H9 (cell line): ENCODE measurements at regions not wholly inside any gene's neighbourhood (a gene's known extent, or its start where the extent isn't known, plus 50 kb on each side); places are given as distances from the start of the nearest gene placed in this dataset.

Experiments used
- DNase-seq: peaks from one replicate; pipeline ENCODE4 v3.0.0-alpha.2; 2017
- H2AFZ ChIP-seq: one replicate; pipeline ENCODE4 v1.6.1; 2013; ENCODE audit warnings: mild to moderate bottlenecking, low read length, control low read depth, moderate library complexity
- H2AK5ac ChIP-seq: 2 replicates; pipeline ENCODE4 v1.6.1; 2013; ENCODE audit warnings: low read length, control low read depth, mixed read lengths; ENCODE audit not compliant: insufficient read length
- H2BK120ac ChIP-seq: one replicate; pipeline ENCODE4 v1.6.1; 2013; ENCODE audit warnings: low read depth, mild to moderate bottlenecking, low read length, control low read depth, inconsistent platforms; ENCODE audit not compliant: poor library complexity, severe bottlenecking
- H2BK12ac ChIP-seq: 2 replicates; pipeline ENCODE4 v1.6.1; 2013; ENCODE audit warnings: low read length, control low read depth, mixed read lengths, low read depth; ENCODE audit not compliant: insufficient read length
- H2BK15ac ChIP-seq: 2 replicates; pipeline ENCODE4 v1.6.1; 2013; ENCODE audit warnings: low read depth, low read length, control low read depth
- H2BK20ac ChIP-seq: one replicate; pipeline ENCODE4 v1.6.1; 2013; ENCODE audit warnings: low read depth, mild to moderate bottlenecking, low read length, control low read depth, inconsistent platforms; ENCODE audit not compliant: poor library complexity, severe bottlenecking
- H2BK5ac ChIP-seq: 2 replicates; pipeline ENCODE4 v1.6.1; 2013; ENCODE audit warnings: low read length, control low read depth, mixed read lengths; ENCODE audit not compliant: insufficient read length
- H3K14ac ChIP-seq: 2 replicates; pipeline ENCODE4 v1.6.1; 2013; ENCODE audit warnings: low read length, control low read depth; ENCODE audit not compliant: insufficient read depth
- H3K18ac ChIP-seq: 2 replicates; pipeline ENCODE4 v1.6.1; 2013; ENCODE audit warnings: low read depth, mild to moderate bottlenecking, mixed read lengths, low read length, control low read depth; ENCODE audit not compliant: insufficient read length
- H3K23ac ChIP-seq: 2 replicates; pipeline ENCODE4 v1.6.1; 2013; ENCODE audit warnings: low read length, control low read depth, mixed read lengths, low read depth; ENCODE audit not compliant: insufficient read length
- H3K23me2 ChIP-seq: 2 replicates; pipeline ENCODE4 v1.6.1; 2013; ENCODE audit warnings: low read depth, mild to moderate bottlenecking, mixed read lengths, low read length, control low read depth; ENCODE audit not compliant: insufficient read length, poor library complexity, severe bottlenecking
- H3K27ac ChIP-seq: 2 replicates; pipeline ENCODE4 v1.5.1; 2013; ENCODE audit warnings: low read length, control low read depth, mixed read lengths, low read depth; ENCODE audit not compliant: insufficient read length
- H3K27me3 ChIP-seq: 2 replicates; pipeline ENCODE4 v1.6.1; 2013; ENCODE audit warnings: low read length, control low read depth, inconsistent platforms; ENCODE audit not compliant: insufficient read depth
- H3K4ac ChIP-seq: 2 replicates; pipeline ENCODE4 v1.6.1; 2013; ENCODE audit warnings: low read depth, mild to moderate bottlenecking, control low read depth, inconsistent platforms, low read length, moderate library complexity
- H3K4me1 ChIP-seq: 2 replicates; pipeline ENCODE4 v1.6.1; 2013; ENCODE audit warnings: low read length, control low read depth, inconsistent platforms; ENCODE audit not compliant: insufficient read depth
- H3K4me2 ChIP-seq: 2 replicates; pipeline ENCODE4 v1.6.1; 2013; ENCODE audit warnings: low read length, control low read depth, mixed read lengths; ENCODE audit not compliant: insufficient read length, insufficient read depth
- H3K56ac ChIP-seq: 2 replicates; pipeline ENCODE4 v1.6.1; 2013; ENCODE audit warnings: low read depth, mild to moderate bottlenecking, mixed read lengths, low read length, control low read depth; ENCODE audit not compliant: insufficient read length
- H3K79me1 ChIP-seq: 2 replicates; pipeline ENCODE4 v1.6.1; 2013; ENCODE audit warnings: low read depth, mild to moderate bottlenecking, moderate library complexity, low read length, control low read depth, inconsistent platforms; ENCODE audit not compliant: insufficient read depth, poor library complexity, severe bottlenecking
- H3K79me2 ChIP-seq: 2 replicates; pipeline ENCODE4 v1.6.1; 2013; ENCODE audit warnings: low read length, control low read depth, inconsistent platforms; ENCODE audit not compliant: insufficient read depth
- H3K9ac ChIP-seq: 2 replicates; pipeline ENCODE4 v1.6.1; 2013; ENCODE audit warnings: low read length, control low read depth, mixed read lengths; ENCODE audit not compliant: insufficient read length; ENCODE audit errors: extremely low read depth
- H3K9me3 ChIP-seq: one replicate; pipeline ENCODE4 v1.6.1; 2013; ENCODE audit warnings: low read depth, low read length, inconsistent platforms; ENCODE audit not compliant: control insufficient read depth
- H3T11ph ChIP-seq: one replicate; pipeline ENCODE4 v1.6.1; 2013; ENCODE audit warnings: mild to moderate bottlenecking, low read length, control low read depth, inconsistent platforms
- H4K20me1 ChIP-seq: one replicate; pipeline ENCODE4 v1.6.1; 2013; ENCODE audit not compliant: control insufficient read depth, insufficient read length, insufficient read depth
- H4K5ac ChIP-seq: 2 replicates; pipeline ENCODE4 v1.6.1; 2013; ENCODE audit warnings: low read depth, mild to moderate bottlenecking, mixed read lengths, low read length, control low read depth; ENCODE audit not compliant: insufficient read length
- H4K8ac ChIP-seq: replicated peaks from 2 replicates; pipeline ENCODE4 v1.6.1; 2013; ENCODE audit warnings: low read length, control low read depth, mixed read lengths, low read depth; ENCODE audit not compliant: insufficient read length
- H4K91ac ChIP-seq: 2 replicates; pipeline ENCODE4 v1.6.1; 2013; ENCODE audit warnings: low read depth, mild to moderate bottlenecking, moderate library complexity, mixed read lengths, low read length, control low read depth; ENCODE audit not compliant: insufficient read length
- H3K27ac Mint-ChIP-seq, 3 experiments: 2 replicates in 2 of 3; 3 replicates in 1 of 3; pipeline ENCODE4 v1.8.0; 2020 to 2021; ENCODE audit warnings: mixed read lengths in 3 of 3, mild to moderate bottlenecking in 1 of 3, moderate library complexity in 1 of 3
- H3K27me3 Mint-ChIP-seq: 2 replicates; pipeline ENCODE4 v1.8.0; 2021; ENCODE audit warnings: low read depth, mild to moderate bottlenecking, moderate library complexity, mixed read lengths
- H3K36me3 Mint-ChIP-seq, 3 experiments: 2 replicates in 2 of 3; 3 replicates in 1 of 3; pipeline ENCODE4 v1.8.0; 2020 to 2021; ENCODE audit warnings: low read depth in 3 of 3, mixed read lengths in 3 of 3; ENCODE audit not compliant: insufficient read depth in 1 of 3
- H3K4me1 Mint-ChIP-seq, 2 experiments: 2 replicates each; pipeline ENCODE4 v1.8.0; 2020; ENCODE audit warnings: mixed read lengths in 2 of 2
- H3K4me3 Mint-ChIP-seq, 2 experiments: 2 replicates in 1 of 2; 3 replicates in 1 of 2; pipeline ENCODE4 v1.8.0; 2020 to 2021; ENCODE audit warnings: mild to moderate bottlenecking in 2 of 2, mixed read lengths in 2 of 2, moderate library complexity in 1 of 2
- H3K9me3 Mint-ChIP-seq, 2 experiments: 2 replicates in 1 of 2; 3 replicates in 1 of 2; pipeline ENCODE4 v1.8.0; 2020; ENCODE audit warnings: mild to moderate bottlenecking in 2 of 2, mixed read lengths in 2 of 2, moderate library complexity in 1 of 2
- WGBS: extraction: QIAGEN DNeasy Blood & Tissue Kit; methylation state at CpG from one replicate; pipeline ENCODE4 v1.1.7; 2013; ENCODE audit warnings: missing lambda C conversion rate, low lambda C conversion rate, mixed read lengths; ENCODE audit not compliant: insufficient read length; ENCODE audit errors: extremely low coverage; 5-methylcytosine and 5-hydroxymethylcytosine counted together
- TF ChIP-seq, protein P1 (sequence below): fragments of 200-600 bp; sonication (generic); conservative IDR thresholded peaks from 3 replicates; pipeline ENCODE4 v1.8.0; 2021; ENCODE audit warnings: antibody characterized with exemption, mild to moderate bottlenecking

- DNase-seq: peak; percentile 56
- Histone ChIP-seq H3K4ac (no peak overlapping the region), H3K27me3 (peaks cover 19% of the 10 kb centered on the region; the same call in 1 of the 2 replicates), H4K91ac (peak overlapping the region; percentile 29), H3K9ac (peak overlapping the region; percentile 35), H2AK5ac (no peak overlapping the region), H3K9me3 (no peaks in the 10 kb centered on the region), H3K23ac (no peak overlapping the region), H3K4me2 (peak overlapping the region; percentile 94), H4K20me1 (no peaks in the 10 kb centered on the region), H3K14ac (peak overlapping the region; percentile 13), H2BK120ac (no peak overlapping the region), H4K8ac (no peak overlapping the region), H3K79me1 (no peaks in the 10 kb centered on the region), H3K56ac (no peak overlapping the region), H2BK20ac (no peak overlapping the region), H3T11ph (no peak overlapping the region), H2BK12ac (no peak overlapping the region), H2BK5ac (no peak overlapping the region), H3K27ac (no peak overlapping the region), H3K23me2 (peaks cover 30% of the 10 kb centered on the region), H3K18ac (peak overlapping the region; percentile 82), H4K5ac (no peak overlapping the region), H2BK15ac (no peak overlapping the region), H3K79me2 (no peaks in the 10 kb centered on the region), H2AFZ (no peak overlapping the region), H3K4me1 (no peaks in the 10 kb centered on the region; the same call in none of the 2 replicates)
- Mint-ChIP-seq H3K9me3 (peaks cover 50 to 52% of the 10 kb centered on the region in 2 experiments), H3K4me3 (peak overlapping the region; percentile 69 to 78), H3K4me1 (peaks cover 20 to 21% of the 10 kb centered on the region in 2 experiments), H3K36me3 (peaks cover 4 to 9% (median 7%) of the 10 kb centered on the region in 3 experiments; a peak in 6 of 7 replicates), H3K27me3 (peaks cover 56% of the 10 kb centered on the region), H3K27ac (peak overlapping the region in 2 of 3 experiments; percentile 51 to 80; a peak in 1 of 7 replicates)
- TF ChIP-seq, protein P1, sequence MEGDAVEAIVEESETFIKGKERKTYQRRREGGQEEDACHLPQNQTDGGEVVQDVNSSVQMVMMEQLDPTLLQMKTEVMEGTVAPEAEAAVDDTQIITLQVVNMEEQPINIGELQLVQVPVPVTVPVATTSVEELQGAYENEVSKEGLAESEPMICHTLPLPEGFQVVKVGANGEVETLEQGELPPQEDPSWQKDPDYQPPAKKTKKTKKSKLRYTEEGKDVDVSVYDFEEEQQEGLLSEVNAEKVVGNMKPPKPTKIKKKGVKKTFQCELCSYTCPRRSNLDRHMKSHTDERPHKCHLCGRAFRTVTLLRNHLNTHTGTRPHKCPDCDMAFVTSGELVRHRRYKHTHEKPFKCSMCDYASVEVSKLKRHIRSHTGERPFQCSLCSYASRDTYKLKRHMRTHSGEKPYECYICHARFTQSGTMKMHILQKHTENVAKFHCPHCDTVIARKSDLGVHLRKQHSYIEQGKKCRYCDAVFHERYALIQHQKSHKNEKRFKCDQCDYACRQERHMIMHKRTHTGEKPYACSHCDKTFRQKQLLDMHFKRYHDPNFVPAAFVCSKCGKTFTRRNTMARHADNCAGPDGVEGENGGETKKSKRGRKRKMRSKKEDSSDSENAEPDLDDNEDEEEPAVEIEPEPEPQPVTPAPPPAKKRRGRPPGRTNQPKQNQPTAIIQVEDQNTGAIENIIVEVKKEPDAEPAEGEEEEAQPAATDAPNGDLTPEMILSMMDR: no peak
- WGBS: no CpG with 5 or more reads among the region's 85 CpGs
These were observed 78.8 kb upstream of the BCOR start for GRCh38 chrX:40176351-40177116.
